GM23338 (cell line): ENCODE measurements at regions not wholly inside any gene's neighbourhood (a gene's known extent, or its start where the extent isn't known, plus 50 kb on each side); places are given as distances from the start of the nearest gene placed in this dataset.

Source experiments
- ATAC-seq: fragments of 200-7000 bp; cut with Tn5 transposase; 3 replicates; pipeline ENCODE4 v1.9.1; 2020
- DNase-seq: peaks from one replicate; pipeline ENCODE4 v3.0.0-alpha.2; 2015; ENCODE audit warnings: low spot score
- H2AFZ ChIP-seq: fragments of 200-600 bp; sonication (generic); 2 replicates; pipeline ENCODE4 v1.8.0; 2016; ENCODE audit warnings: antibody characterized with exemption, mild to moderate bottlenecking, moderate library complexity
- H3F3A ChIP-seq: fragments of 200-600 bp; sonication (generic); replicated peaks from 2 replicates; pipeline ENCODE4 v1.8.0; 2017; ENCODE audit warnings: antibody characterized with exemption, mixed run types, low read depth
- H3K27ac ChIP-seq: fragments of 200-600 bp; sonication (generic); 2 replicates; pipeline ENCODE4 v1.6.1; 2016; ENCODE audit warnings: low read depth
- H3K27me3 ChIP-seq: fragments of 200-600 bp; sonication (generic); 2 replicates; pipeline ENCODE4 v1.8.0; 2016; ENCODE audit warnings: mild to moderate bottlenecking, mixed run types, moderate library complexity; ENCODE audit not compliant: insufficient read depth
- H3K36me3 ChIP-seq: fragments of 200-600 bp; sonication (generic); 2 replicates; pipeline ENCODE4 v1.8.0; 2016; ENCODE audit warnings: mild to moderate bottlenecking; ENCODE audit not compliant: insufficient read depth
- H3K4me1 ChIP-seq: fragments of 200-600 bp; sonication (generic); 2 replicates; pipeline ENCODE4 v1.8.0; 2016; ENCODE audit warnings: mild to moderate bottlenecking, moderate library complexity; ENCODE audit not compliant: insufficient read depth
- H3K4me2 ChIP-seq: fragments of 200-600 bp; sonication (generic); 2 replicates; pipeline ENCODE4 v1.7.1; 2017; ENCODE audit warnings: mixed run types
- H3K4me3 ChIP-seq: fragments of 200-600 bp; sonication (generic); 2 replicates; pipeline ENCODE4 v1.6.1; 2016; ENCODE audit warnings: mixed run types
- H3K79me2 ChIP-seq: fragments of 200-600 bp; sonication (generic); replicated peaks from 2 replicates; pipeline ENCODE4 v1.8.0; 2017; ENCODE audit warnings: mild to moderate bottlenecking; ENCODE audit not compliant: insufficient read depth
- H3K9me2 ChIP-seq: fragments of 200-600 bp; sonication (generic); 2 replicates; pipeline ENCODE4 v1.8.0; 2017; ENCODE audit not compliant: insufficient read depth
- H4K20me1 ChIP-seq: fragments of 200-600 bp; sonication (generic); replicated peaks from 2 replicates; pipeline ENCODE4 v1.8.0; 2017; ENCODE audit warnings: mild to moderate bottlenecking; ENCODE audit not compliant: insufficient read depth
- H3K27ac Mint-ChIP-seq: 2 replicates; pipeline ENCODE4 v1.8.0; 2020; ENCODE audit warnings: inconsistent platforms, mild to moderate bottlenecking, moderate library complexity, mixed read lengths
- H3K27me3 Mint-ChIP-seq: 3 replicates; pipeline ENCODE4 v1.8.0; 2022; ENCODE audit warnings: low read depth, mild to moderate bottlenecking, moderate library complexity, mixed read lengths, inconsistent platforms; ENCODE audit not compliant: insufficient read depth, poor library complexity
- H3K36me3 Mint-ChIP-seq: 3 replicates; pipeline ENCODE4 v1.8.0; 2021; ENCODE audit warnings: low read depth, mild to moderate bottlenecking, inconsistent platforms, moderate library complexity, mixed read lengths
- H3K4me1 Mint-ChIP-seq: 3 replicates; pipeline ENCODE4 v1.8.0; 2020; ENCODE audit warnings: mild to moderate bottlenecking, inconsistent platforms, mixed read lengths
- H3K4me3 Mint-ChIP-seq: 3 replicates; pipeline ENCODE4 v1.8.0; 2021; ENCODE audit warnings: moderate library complexity, mild to moderate bottlenecking, inconsistent platforms, mixed read lengths
- H3K9me3 Mint-ChIP-seq: 3 replicates; pipeline ENCODE4 v1.8.0; 2020; ENCODE audit warnings: moderate library complexity, mild to moderate bottlenecking, inconsistent platforms, mixed read lengths
- CREB1 ChIP-seq: fragments of 250-450 bp; sonication (Bioruptor Pico); IDR thresholded peaks from 2 replicates; pipeline ENCODE4 v1.5.0; 2020; ENCODE audit warnings: low read depth, mild to moderate bottlenecking, moderate library complexity
- CTCF ChIP-seq, 2 experiments: fragments of 200-600 bp in 1 of 2; sonication (generic) in 1 of 2; conservative IDR thresholded peaks; 2 replicates each; pipeline versions ENCODE4 v1.5.1 to v1.6.1; 2016 to 2017; ENCODE audit warnings: antibody characterized with exemption in 2 of 2, low read depth in 2 of 2, mild to moderate bottlenecking in 2 of 2, moderate library complexity in 1 of 2
- EZH2 ChIP-seq: fragments of 200-600 bp; sonication (generic); IDR thresholded peaks from one replicate; pipeline ENCODE4 v1.8.0; 2017; ENCODE audit warnings: antibody characterized with exemption, mild to moderate bottlenecking, low read depth; ENCODE audit not compliant: unreplicated experiment
- EZH2phosphoT487 ChIP-seq: fragments of 200-600 bp; sonication (generic); IDR thresholded peaks from one replicate; pipeline ENCODE4 v1.8.1; 2018; ENCODE audit warnings: antibody characterized with exemption; ENCODE audit not compliant: unreplicated experiment
- JUNB ChIP-seq: IDR thresholded peaks from one replicate; pipeline ENCODE4 v1.6.1; 2016; ENCODE audit warnings: antibody characterized with exemption; ENCODE audit not compliant: unreplicated experiment
- NANOG ChIP-seq: IDR thresholded peaks from 2 replicates; pipeline ENCODE4 v1.6.1; 2016; ENCODE audit warnings: antibody characterized with exemption, borderline replicate concordance
- POLR2AphosphoS5 ChIP-seq: IDR thresholded peaks from 2 replicates; pipeline ENCODE4 v1.6.1; 2016; ENCODE audit warnings: antibody characterized with exemption, low read depth
- STAT1 ChIP-seq: IDR thresholded peaks from one replicate; pipeline ENCODE4 v1.6.1; 2016; ENCODE audit warnings: antibody characterized with exemption; ENCODE audit not compliant: unreplicated experiment
- ZNF114 ChIP-seq: fragments of 250-450 bp; sonication (Bioruptor Pico); IDR thresholded peaks from 2 replicates; pipeline ENCODE4 v1.5.0; 2020; ENCODE audit warnings: mild to moderate bottlenecking, moderate library complexity
- ZNF331 ChIP-seq: fragments of 250-450 bp; sonication (Bioruptor Pico); IDR thresholded peaks from 2 replicates; pipeline ENCODE4 v1.5.0; 2020; ENCODE audit warnings: low read depth, mild to moderate bottlenecking, moderate library complexity
- ZNF462 ChIP-seq: fragments of 250-450 bp; sonication (Bioruptor Pico); IDR thresholded peaks from 2 replicates; pipeline ENCODE4 v1.5.0; 2020; ENCODE audit warnings: mild to moderate bottlenecking, moderate library complexity
- TF ChIP-seq, protein P1 (sequence below): IDR thresholded peaks from 2 replicates; pipeline ENCODE4 v1.6.1; 2016; ENCODE audit warnings: antibody characterized with exemption
- TF ChIP-seq, protein P2 (sequence below): IDR thresholded peaks from one replicate; pipeline ENCODE4 v1.6.1; 2018; ENCODE audit warnings: antibody characterized with exemption; ENCODE audit not compliant: unreplicated experiment

DNA sequence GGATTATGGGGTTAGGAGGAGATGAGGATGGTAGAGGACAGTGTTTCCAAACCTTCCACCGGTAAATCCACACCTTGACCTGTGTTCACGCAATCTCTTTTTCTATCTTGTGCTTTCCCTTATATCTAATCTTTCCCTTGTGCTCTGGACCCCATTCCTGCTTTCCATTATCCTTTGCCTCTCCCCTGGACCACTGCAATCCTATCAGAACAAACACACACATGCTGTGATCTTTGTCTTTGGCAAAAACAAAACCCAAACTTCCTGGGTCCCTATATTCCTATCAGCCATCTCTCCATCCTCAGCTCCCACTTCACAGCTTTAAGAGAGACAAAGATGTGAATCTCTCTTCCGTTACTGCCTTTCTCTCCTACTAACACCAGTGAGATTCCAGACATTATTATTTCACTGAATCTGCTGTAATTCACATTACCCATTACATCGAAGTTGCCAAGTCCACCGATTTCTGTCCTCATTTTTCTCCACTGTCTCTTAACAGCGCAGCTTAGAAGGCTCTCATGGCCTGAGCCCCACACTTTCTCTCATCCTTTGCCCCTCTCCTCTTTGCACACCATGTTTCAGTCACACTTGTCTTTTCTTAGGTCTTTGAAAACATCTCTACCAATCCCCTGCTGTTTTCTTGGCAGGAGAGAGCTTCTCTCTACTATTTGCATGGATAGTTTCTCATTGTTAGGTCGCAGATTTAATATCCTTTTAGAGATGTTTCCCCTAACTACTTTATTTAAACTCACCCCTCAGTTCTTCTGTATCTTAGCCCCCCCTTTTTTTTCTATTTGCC, 230.0 kb upstream of the B3GALT2 start:
- Histone ChIP-seq H3K27ac (no peak overlapping the region), H3K4me2 (no peak overlapping the region), H3K79me2 (no peaks in the 10 kb centered on the region), H3K9me2 (no peaks in the 10 kb centered on the region), H3K27me3 (no peaks in the 10 kb centered on the region), H3K4me3 (no peak overlapping the region), H2AFZ (peak overlapping the region; percentile 64; the same call in 1 of the 2 replicates), H3F3A (no peaks in the 10 kb centered on the region), H3K36me3 (no peaks in the 10 kb centered on the region), H4K20me1 (no peaks in the 10 kb centered on the region), H3K4me1 (no peaks in the 10 kb centered on the region)
- Mint-ChIP-seq H3K36me3 (no peaks in the 10 kb centered on the region), H3K9me3 (no peaks in the 10 kb centered on the region), H3K4me3 (no peak overlapping the region), H3K27me3 (peaks cover 2% of the 10 kb centered on the region), H3K27ac (no peak overlapping the region), H3K4me1 (peaks cover 8% of the 10 kb centered on the region; the same call in 2 of the 3 replicates)
- TF ChIP-seq STAT1 (no peak), POLR2AphosphoS5 (no peak), ZNF331 (no peak), ZNF462 (CRISPR knock-in tag) (no peak), CTCF (conservative IDR thresholded peaks at IDR 0.05; ENCODE audit: low read depth in 2 of 2) (no peak), CREB1 (CRISPR knock-in tag) (no peak), ZNF114 (CRISPR knock-in tag) (no peak), JUNB (no peak), EZH2phosphoT487 (no peak), EZH2 (no peak), NANOG (no peak)
- TF ChIP-seq, protein P1, sequence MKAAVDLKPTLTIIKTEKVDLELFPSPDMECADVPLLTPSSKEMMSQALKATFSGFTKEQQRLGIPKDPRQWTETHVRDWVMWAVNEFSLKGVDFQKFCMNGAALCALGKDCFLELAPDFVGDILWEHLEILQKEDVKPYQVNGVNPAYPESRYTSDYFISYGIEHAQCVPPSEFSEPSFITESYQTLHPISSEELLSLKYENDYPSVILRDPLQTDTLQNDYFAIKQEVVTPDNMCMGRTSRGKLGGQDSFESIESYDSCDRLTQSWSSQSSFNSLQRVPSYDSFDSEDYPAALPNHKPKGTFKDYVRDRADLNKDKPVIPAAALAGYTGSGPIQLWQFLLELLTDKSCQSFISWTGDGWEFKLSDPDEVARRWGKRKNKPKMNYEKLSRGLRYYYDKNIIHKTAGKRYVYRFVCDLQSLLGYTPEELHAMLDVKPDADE: no peak
- TF ChIP-seq, protein P2, sequence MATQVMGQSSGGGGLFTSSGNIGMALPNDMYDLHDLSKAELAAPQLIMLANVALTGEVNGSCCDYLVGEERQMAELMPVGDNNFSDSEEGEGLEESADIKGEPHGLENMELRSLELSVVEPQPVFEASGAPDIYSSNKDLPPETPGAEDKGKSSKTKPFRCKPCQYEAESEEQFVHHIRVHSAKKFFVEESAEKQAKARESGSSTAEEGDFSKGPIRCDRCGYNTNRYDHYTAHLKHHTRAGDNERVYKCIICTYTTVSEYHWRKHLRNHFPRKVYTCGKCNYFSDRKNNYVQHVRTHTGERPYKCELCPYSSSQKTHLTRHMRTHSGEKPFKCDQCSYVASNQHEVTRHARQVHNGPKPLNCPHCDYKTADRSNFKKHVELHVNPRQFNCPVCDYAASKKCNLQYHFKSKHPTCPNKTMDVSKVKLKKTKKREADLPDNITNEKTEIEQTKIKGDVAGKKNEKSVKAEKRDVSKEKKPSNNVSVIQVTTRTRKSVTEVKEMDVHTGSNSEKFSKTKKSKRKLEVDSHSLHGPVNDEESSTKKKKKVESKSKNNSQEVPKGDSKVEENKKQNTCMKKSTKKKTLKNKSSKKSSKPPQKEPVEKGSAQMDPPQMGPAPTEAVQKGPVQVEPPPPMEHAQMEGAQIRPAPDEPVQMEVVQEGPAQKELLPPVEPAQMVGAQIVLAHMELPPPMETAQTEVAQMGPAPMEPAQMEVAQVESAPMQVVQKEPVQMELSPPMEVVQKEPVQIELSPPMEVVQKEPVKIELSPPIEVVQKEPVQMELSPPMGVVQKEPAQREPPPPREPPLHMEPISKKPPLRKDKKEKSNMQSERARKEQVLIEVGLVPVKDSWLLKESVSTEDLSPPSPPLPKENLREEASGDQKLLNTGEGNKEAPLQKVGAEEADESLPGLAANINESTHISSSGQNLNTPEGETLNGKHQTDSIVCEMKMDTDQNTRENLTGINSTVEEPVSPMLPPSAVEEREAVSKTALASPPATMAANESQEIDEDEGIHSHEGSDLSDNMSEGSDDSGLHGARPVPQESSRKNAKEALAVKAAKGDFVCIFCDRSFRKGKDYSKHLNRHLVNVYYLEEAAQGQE: no peak
- ATAC-seq: peak; percentile 23; the same call in 2 of the 3 replicates
- no peak for DNase-seq
